ENCODE measurements at regions not wholly inside any gene's neighbourhood (a gene's known extent, or its start where the extent isn't known, plus 50 kb on each side); places are given as distances from the start of the nearest gene placed in this dataset.

GRCh38 chr19:16000024-16000663 is 51.3 kb downstream of the OR10H4 start:
- ATAC-seq (ENCODE audit: low FRiP score) (no peak), DNase-seq (ENCODE audit: low spot score) (no peak)
- TF ChIP-seq CTCF (IDR thresholded peaks at IDR 0.05) = no peak

- peak; percentile 58 for ATAC-seq (ENCODE audit: low FRiP score)
- no peak for TF ChIP-seq CTCF (IDR thresholded peaks at IDR 0.05)
- DNase-seq (ENCODE audit: low spot score) = no peak
Measured at GRCh38 chr19:16001481-16002312, 52.9 kb downstream of the OR10H4 start.

- no peak for TF ChIP-seq CTCF (IDR thresholded peaks at IDR 0.05)
- ATAC-seq (ENCODE audit: low FRiP score) (peak; percentile 21), DNase-seq (ENCODE audit: low spot score) (no peak)
Measured at GRCh38 chr19:16002406-16003384, 53.9 kb downstream of the OR10H4 start.

GRCh38 chr19:16003391-16003790 is 54.6 kb downstream of the OR10H4 start:
- ATAC-seq (ENCODE audit: low FRiP score) = no peak
- no peak for DNase-seq (ENCODE audit: low spot score)
- TF ChIP-seq CTCF (IDR thresholded peaks at IDR 0.05) = no peak

- no peak for TF ChIP-seq CTCF (IDR thresholded peaks at IDR 0.05)
- DNase-seq (ENCODE audit: low spot score) = no peak
- no peak for ATAC-seq (ENCODE audit: low FRiP score)
Measured at GRCh38 chr19:16005925-16006324, 57.1 kb downstream of the OR10H4 start.

GRCh38 chr19:16012552-16012951 is 63.7 kb upstream of the TPM4 start:
- TF ChIP-seq CTCF (IDR thresholded peaks at IDR 0.05) = no peak
- no peak for ATAC-seq (ENCODE audit: low FRiP score)
- no peak for DNase-seq (ENCODE audit: low spot score)

All from omental fat pad (tissue), 3 donors.